AG04450 (cell line): ENCODE measurements at regions not wholly inside any gene's neighbourhood (a gene's known extent, or its start where the extent isn't known, plus 50 kb on each side); places are given as distances from the start of the nearest gene placed in this dataset.
"Not testable (repeated sequence)": the region's sequence is repeated elsewhere in the genome, so short reads cannot be mapped to it uniquely, and the experiment has no call there.

Experiments
- CTCF ChIA-PET: fragments of 300-600, 350-600 bp; formaldehyde crosslinking; extraction: SDS; loops from one replicate; lab custom pipeline; 2022; ENCODE audit warnings: antibody characterized with exemption, inconsistent platforms; lab: Charles Lee
- POLR2A ChIA-PET: fragments of 350-600 bp; formaldehyde crosslinking; extraction: SDS; loops from one replicate; lab custom pipeline; 2021; ENCODE audit warnings: antibody characterized with exemption, inconsistent platforms; lab: Yijun Ruan, JAX
- DNase-seq: peaks from one replicate; pipeline ENCODE4 v3.0.0-alpha.2; 2011; ENCODE audit warnings: low read depth, low spot score
- H3K27ac ChIP-seq: one replicate; pipeline ENCODE4 v1.5.1; 2012; ENCODE audit warnings: low read depth, low read length, control low read depth
- H3K27me3 ChIP-seq: one replicate; pipeline ENCODE4 v1.6.0; 2012; ENCODE audit warnings: low read length; ENCODE audit not compliant: control insufficient read depth, insufficient read depth
- H3K4me3 ChIP-seq: 2 replicates; pipeline ENCODE4 v1.5.1; 2011; ENCODE audit warnings: mild to moderate bottlenecking, low read depth, low read length, control low read depth
- H3K9me3 ChIP-seq: 2 replicates; pipeline ENCODE4 v1.5.1; 2012; ENCODE audit warnings: low read length; ENCODE audit not compliant: control insufficient read depth, insufficient read depth
- CTCF ChIP-seq: IDR thresholded peaks from 2 replicates; pipeline ENCODE4 v1.5.1; 2011; ENCODE audit warnings: low read depth, low read length, control low read depth, inconsistent platforms

DNA sequence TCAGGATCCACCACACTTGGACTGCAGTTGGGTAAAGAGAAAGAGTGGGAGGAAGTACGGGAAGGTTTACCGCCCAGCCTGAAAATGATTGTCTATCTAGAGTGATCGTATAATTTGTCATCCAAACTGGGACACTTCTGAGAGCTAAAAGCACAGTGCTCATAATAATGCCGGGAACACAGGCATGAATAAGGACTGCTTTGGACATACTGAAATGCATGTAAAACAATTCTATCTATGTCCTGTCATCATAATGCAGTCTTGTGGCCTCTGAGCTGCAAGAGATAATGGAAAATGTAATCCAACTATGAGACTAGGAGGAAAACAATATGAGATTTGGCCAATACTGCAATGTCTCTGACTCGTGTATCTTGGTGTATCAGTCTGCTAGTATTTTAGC lies 435.5 kb downstream of the SOX11 start:
- ChIA-PET CTCF (no interaction called here), POLR2A (no interaction called here)
- H3K27ac ChIP-seq = no peak overlapping the region
- DNase-seq = no peak
- no peaks in the 10 kb centered on the region; the same call in 1 of the 2 replicates for H3K9me3 ChIP-seq
- no peaks in the 10 kb centered on the region for H3K27me3 ChIP-seq
- H3K4me3 ChIP-seq = no peak overlapping the region
- no peak for TF ChIP-seq CTCF

DNA sequence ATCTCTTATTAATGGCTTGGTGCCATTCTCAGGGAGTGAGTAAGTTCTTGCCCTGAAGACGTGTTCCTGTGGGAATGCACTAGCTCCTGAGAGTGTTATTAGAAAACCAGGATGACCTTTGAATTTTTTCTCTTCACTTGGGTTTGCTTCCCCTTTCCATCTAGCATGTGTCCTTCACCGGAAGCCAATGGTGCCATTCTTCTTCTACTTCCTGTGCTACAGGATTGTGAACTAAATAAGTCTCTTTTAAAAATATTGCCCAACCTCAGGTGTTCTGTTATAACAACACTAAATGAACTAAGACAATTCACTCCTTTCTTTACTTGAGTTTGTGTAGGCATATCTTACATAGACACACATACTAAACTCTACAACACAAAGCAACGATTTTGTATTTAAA lies 447.0 kb downstream of the SOX11 start:
- Histone ChIP-seq H3K27ac (no peak overlapping the region), H3K27me3 (no peaks in the 10 kb centered on the region), H3K4me3 (no peak overlapping the region), H3K9me3 (no peaks in the 10 kb centered on the region)
- ChIA-PET CTCF (no interaction called here), POLR2A (no interaction called here)
- no peak for TF ChIP-seq CTCF
- no peak for DNase-seq

DNA sequence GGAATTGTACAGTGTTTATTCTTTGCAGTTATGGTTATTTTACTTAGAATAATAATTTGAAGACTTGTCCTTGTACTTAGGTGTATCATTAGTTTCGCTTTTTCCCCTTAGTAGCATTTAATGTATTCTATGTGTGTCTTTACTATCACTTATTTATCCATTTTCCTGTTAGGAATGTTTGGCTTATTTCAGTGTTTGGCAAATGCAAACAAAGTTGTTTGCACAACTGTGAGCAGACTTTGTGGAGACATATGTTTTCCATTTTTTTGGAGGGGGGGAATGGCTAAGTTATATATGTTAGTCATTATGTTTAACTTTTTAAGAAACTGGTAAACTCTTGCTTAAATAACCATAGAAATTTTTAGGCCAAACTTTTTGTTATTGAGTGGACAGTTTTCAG lies 447.7 kb downstream of the SOX11 start:
- Histone ChIP-seq H3K27me3 (no peaks in the 10 kb centered on the region), H3K27ac (no peak overlapping the region), H3K4me3 (no peak overlapping the region), H3K9me3 (no peaks in the 10 kb centered on the region; the same call in 1 of the 2 replicates)
- POLR2A ChIA-PET = no interaction called here
- no peak for DNase-seq
- CTCF ChIA-PET = no interaction called here
- no peak for TF ChIP-seq CTCF

DNA sequence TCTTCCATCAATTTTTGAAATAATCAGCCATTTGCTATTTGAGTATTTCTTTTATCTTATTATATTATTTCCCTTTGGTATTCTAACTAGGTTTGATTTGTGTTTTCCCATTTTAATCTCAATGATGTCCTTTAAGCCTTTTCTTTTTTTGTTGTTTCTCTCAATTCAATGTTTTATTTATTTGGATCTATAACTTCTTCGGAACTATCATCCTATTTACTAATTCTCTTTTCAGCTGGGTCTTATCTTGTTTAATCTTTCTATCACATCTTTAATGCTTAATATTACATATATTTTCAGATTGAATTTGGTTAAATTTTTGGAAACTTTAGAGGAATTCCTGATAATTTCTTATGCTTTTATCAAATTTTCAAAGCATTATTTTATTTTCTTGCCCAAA lies 448.3 kb downstream of the SOX11 start:
- ChIA-PET CTCF (no interaction called here), POLR2A (no interaction called here)
- TF ChIP-seq CTCF = no peak
- H3K27me3 ChIP-seq = no peaks in the 10 kb centered on the region
- no peak overlapping the region for H3K27ac ChIP-seq
- H3K9me3 ChIP-seq = no peaks in the 10 kb centered on the region; the same call in 1 of the 2 replicates
- no peak for DNase-seq
- no peak overlapping the region for H3K4me3 ChIP-seq

- DNase-seq = no peak
- H3K27ac ChIP-seq = no peak overlapping the region
- H3K4me3 ChIP-seq = no peak overlapping the region
- no peaks in the 10 kb centered on the region for H3K27me3 ChIP-seq
- CTCF ChIA-PET = no interaction called here
- no peaks in the 10 kb centered on the region; the same call in none of the 2 replicates for H3K9me3 ChIP-seq
- no peak for TF ChIP-seq CTCF
- POLR2A ChIA-PET = no interaction called here
Observed at GRCh38 chr2:6143812-6144211, 451.6 kb downstream of the SOX11 start.

DNA sequence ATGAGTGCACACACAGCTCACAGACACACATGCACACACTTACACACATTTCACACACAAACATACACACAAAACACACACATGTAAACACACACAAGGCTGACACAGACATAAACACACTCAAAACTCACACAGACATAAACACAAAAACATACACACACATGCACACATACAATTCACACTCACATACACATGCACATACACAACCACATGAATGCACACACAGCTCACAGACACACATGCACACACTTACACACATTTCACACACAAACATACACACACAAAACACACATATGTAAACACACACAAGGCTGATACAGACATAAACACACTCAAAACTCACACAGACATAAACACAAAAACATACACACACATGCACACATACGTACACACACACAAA lies 455.0 kb downstream of the SOX11 start:
- CTCF ChIA-PET = not testable (repeated sequence)

More for the DNA sequence above, 455.0 kb downstream of the SOX11 start:
- H3K9me3 ChIP-seq, POLR2A ChIA-PET, H3K27ac ChIP-seq, H3K4me3 ChIP-seq, DNase-seq, H3K27me3 ChIP-seq: not testable (repeated sequence)
